NCI-H1092 treated with DMSO at 0.1 percent for 48 hours (cell line): ENCODE measurements at regions not wholly inside any gene's neighbourhood (a gene's known extent, or its start where the extent isn't known, plus 50 kb on each side); places are given as distances from the start of the nearest gene placed in this dataset.
"Not testable (repeated sequence)": the region's sequence is repeated elsewhere in the genome, so short reads cannot be mapped to it uniquely, and the experiment has no call there.

ENCODE experiments used
- DNase-seq: peaks from one replicate; lab custom pipeline; 2025; lab: John Stamatoyannopoulos, UW

GRCh38 chr4:126738527-126738923 lies 894.2 kb upstream of the INTU start:
- no peak for DNase-seq

GRCh38 chr4:126738926-126739325 lies 893.8 kb upstream of the INTU start:
- DNase-seq = no peak

GRCh38 chr4:126740687-126741086 lies 892.1 kb upstream of the INTU start:
- DNase-seq = no peak

GRCh38 chr4:126742048-126742447 lies 890.7 kb upstream of the INTU start:
- no peak for DNase-seq

GRCh38 chr4:126742885-126743284 lies 889.9 kb upstream of the INTU start:
- no peak for DNase-seq

GRCh38 chr4:126748736-126749135 lies 884.0 kb upstream of the INTU start:
- DNase-seq = no peak

GRCh38 chr4:126750723-126751122 lies 882.0 kb upstream of the INTU start:
- no peak for DNase-seq

- DNase-seq = no peak
Measured at GRCh38 chr4:126752126-126752525, 880.6 kb upstream of the INTU start.

GRCh38 chr4:126752702-126753101 lies 880.1 kb upstream of the INTU start:
- DNase-seq = no peak

- DNase-seq = no peak
Measured at GRCh38 chr4:126753592-126753991, 879.2 kb upstream of the INTU start.

GRCh38 chr4:126755506-126755905 lies 877.3 kb upstream of the INTU start:
- DNase-seq = no peak

- no peak for DNase-seq
Measured at GRCh38 chr4:126756050-126756829, 876.5 kb upstream of the INTU start.

GRCh38 chr4:126757219-126757618 lies 875.5 kb upstream of the INTU start:
- no peak for DNase-seq

- no peak for DNase-seq
Measured at GRCh38 chr4:126758493-126758892, 874.3 kb upstream of the INTU start.

- no peak for DNase-seq
Measured at GRCh38 chr4:126761947-126762662, 870.7 kb upstream of the INTU start.

- no peak for DNase-seq
Measured at GRCh38 chr4:126762663-126763247, 870.0 kb upstream of the INTU start.

- DNase-seq = no peak
Measured at GRCh38 chr4:126766241-126766640, 866.5 kb upstream of the INTU start.

- no peak for DNase-seq
Measured at GRCh38 chr4:126768338-126768737, 864.4 kb upstream of the INTU start.

GRCh38 chr4:126770811-126771553 lies 861.8 kb upstream of the INTU start:
- DNase-seq = not testable (repeated sequence)

- DNase-seq = not testable (repeated sequence)
Measured at GRCh38 chr4:126771618-126772017, 861.1 kb upstream of the INTU start.

- DNase-seq = no peak
Measured at GRCh38 chr4:126772662-126773061, 860.1 kb upstream of the INTU start.

- DNase-seq = no peak
Measured at GRCh38 chr4:126775485-126776106, 857.2 kb upstream of the INTU start.
